NCI-H345 treated with DMSO at 0.1 percent for 48 hours (cell line): ENCODE measurements at regions not wholly inside any gene's neighbourhood (a gene's known extent, or its start where the extent isn't known, plus 50 kb on each side); places are given as distances from the start of the nearest gene placed in this dataset.
"Not testable (repeated sequence)": the region's sequence is repeated elsewhere in the genome, so short reads cannot be mapped to it uniquely, and the experiment has no call there.

Experiments used
- DNase-seq: peaks from one replicate; lab custom pipeline; 2025; ENCODE audit not compliant: unreplicated experiment; lab: John Stamatoyannopoulos, UW

GRCh38 chr7:130845581-130846085, 111.6 kb upstream of the KLF14 start:
- DNase-seq: no peak

- no peak for DNase-seq
Observed at GRCh38 chr7:130849604-130850003, 115.6 kb upstream of the KLF14 start.

GRCh38 chr7:130850956-130851355, 116.9 kb upstream of the KLF14 start:
- no peak for DNase-seq

GRCh38 chr7:130852867-130853266, 118.9 kb upstream of the KLF14 start:
- DNase-seq: no peak

GRCh38 chr7:130853503-130854279, 119.7 kb upstream of the KLF14 start:
- DNase-seq: no peak

- DNase-seq: no peak
Observed at GRCh38 chr7:130854481-130854880, 120.5 kb upstream of the KLF14 start.

- no peak for DNase-seq
Observed at GRCh38 chr7:130856866-130857265, 122.9 kb upstream of the KLF14 start.

- not testable (repeated sequence) for DNase-seq
Observed at GRCh38 chr7:130860832-130861231, 126.8 kb upstream of the KLF14 start.

GRCh38 chr7:130865408-130866236, 131.6 kb upstream of the KLF14 start:
- no peak for DNase-seq

GRCh38 chr7:130867039-130867438, 133.0 kb upstream of the KLF14 start:
- no peak for DNase-seq

- no peak for DNase-seq
Observed at GRCh38 chr7:130867581-130868136, 133.7 kb upstream of the KLF14 start.

GRCh38 chr7:130868139-130868538, 134.1 kb upstream of the KLF14 start:
- DNase-seq: no peak

GRCh38 chr7:130869918-130870317, 135.9 kb upstream of the KLF14 start:
- no peak for DNase-seq

- no peak for DNase-seq
Observed at GRCh38 chr7:130872341-130872740, 138.3 kb upstream of the KLF14 start.

GRCh38 chr7:130872756-130873448, 138.9 kb upstream of the KLF14 start:
- DNase-seq: no peak

- DNase-seq: no peak
Observed at GRCh38 chr7:130874071-130874915, 140.3 kb upstream of the KLF14 start.

- DNase-seq: no peak
Observed at GRCh38 chr7:130875265-130875741, 141.3 kb upstream of the KLF14 start.

- DNase-seq: no peak
Observed at GRCh38 chr7:130875901-130876300, 141.9 kb upstream of the KLF14 start.

GRCh38 chr7:130877236-130877990, 143.4 kb upstream of the KLF14 start:
- no peak for DNase-seq

- no peak for DNase-seq
Observed at GRCh38 chr7:130877991-130878305, 143.9 kb upstream of the KLF14 start.
